ENCODE measurements at regions not wholly inside any gene's neighbourhood (a gene's known extent, or its start where the extent isn't known, plus 50 kb on each side); places are given as distances from the start of the nearest gene placed in this dataset.

- TF ChIP-seq CTCF (IDR thresholded peaks at IDR 0.05) (no peak), POLR2A (IDR thresholded peaks at IDR 0.05) (no peak)
Measured at GRCh38 chr18:30387401-30387800, 655.1 kb downstream of the DSC3 start.
